Endodermal cell (in vitro differentiated cells): ENCODE measurements at regions not wholly inside any gene's neighbourhood (a gene's known extent, or its start where the extent isn't known, plus 50 kb on each side); places are given as distances from the start of the nearest gene placed in this dataset.

Experiments used
- DNase-seq: peaks from one replicate; pipeline ENCODE4 v3.0.0-alpha.2; 2017
- H3K27ac ChIP-seq: 2 replicates; pipeline ENCODE4 v1.5.1; 2013; ENCODE audit warnings: mild to moderate bottlenecking, low read depth, low read length, moderate library complexity
- H3K27me3 ChIP-seq: 2 replicates; pipeline ENCODE4 v1.6.1; 2013; ENCODE audit warnings: mild to moderate bottlenecking, low read length, moderate library complexity; ENCODE audit not compliant: insufficient read depth, control insufficient read depth, poor library complexity, severe bottlenecking
- H3K36me3 ChIP-seq: 2 replicates; pipeline ENCODE4 v1.7.0; 2013; ENCODE audit warnings: mild to moderate bottlenecking, low read length, moderate library complexity; ENCODE audit not compliant: control insufficient read depth, insufficient read depth
- H3K4me1 ChIP-seq: one replicate; pipeline ENCODE4 v1.7.0; 2013; ENCODE audit warnings: low read length; ENCODE audit not compliant: control insufficient read depth, insufficient read depth
- H3K4me3 ChIP-seq: 2 replicates; pipeline ENCODE4 v1.5.1; 2013; ENCODE audit warnings: mild to moderate bottlenecking, low read length, moderate library complexity
- H3K9ac ChIP-seq: 2 replicates; pipeline ENCODE4 v1.6.1; 2013; ENCODE audit warnings: mild to moderate bottlenecking, low read length, moderate library complexity; ENCODE audit not compliant: poor library complexity, severe bottlenecking; ENCODE audit errors: extremely low read depth
- H3K9me3 ChIP-seq: 2 replicates; pipeline ENCODE4 v1.6.1; 2013; ENCODE audit warnings: mild to moderate bottlenecking, low read length, moderate library complexity; ENCODE audit not compliant: control insufficient read depth
- H3K27ac Mint-ChIP-seq: 2 replicates; pipeline ENCODE4 v1.8.0; 2020; ENCODE audit warnings: mixed read lengths
- H3K27me3 Mint-ChIP-seq: 2 replicates; pipeline ENCODE4 v1.8.0; 2021; ENCODE audit warnings: mild to moderate bottlenecking, mixed read lengths; ENCODE audit not compliant: insufficient read depth
- H3K36me3 Mint-ChIP-seq: 2 replicates; pipeline ENCODE4 v1.8.0; 2020; ENCODE audit warnings: low read depth, mixed read lengths
- H3K4me1 Mint-ChIP-seq: 2 replicates; pipeline ENCODE4 v1.8.0; 2020; ENCODE audit warnings: mixed read lengths
- H3K4me3 Mint-ChIP-seq: 2 replicates; pipeline ENCODE4 v1.8.0; 2020; ENCODE audit warnings: mild to moderate bottlenecking, moderate library complexity, mixed read lengths
- H3K9me3 Mint-ChIP-seq: 2 replicates; pipeline ENCODE4 v1.8.0; 2020; ENCODE audit warnings: mild to moderate bottlenecking, mixed read lengths
- WGBS, 2 experiments: methylation state at CpG; one replicate each; pipeline versions ENCODE4 v1.1.5 to v1.1.7; 2013; ENCODE audit warnings: missing lambda C conversion rate in 2 of 2, mixed read lengths in 1 of 2; ENCODE audit not compliant: insufficient coverage in 1 of 2, insufficient read length in 1 of 2; 5-methylcytosine and 5-hydroxymethylcytosine counted together
- TF ChIP-seq, protein P1 (sequence below): fragments of 200-600 bp; sonication (generic); conservative IDR thresholded peaks from 2 replicates; pipeline ENCODE4 v1.5.0; 2021; ENCODE audit warnings: antibody characterized with exemption, mild to moderate bottlenecking

- peaks cover 37% of the 10 kb centered on the region for H3K4me1 Mint-ChIP-seq
- no peaks in the 10 kb centered on the region for H3K9me3 ChIP-seq
- 82 to 84% methylated on average over 6 to 8 of the region's 8 CpGs for WGBS, 2 experiments
- no peaks in the 10 kb centered on the region for H3K36me3 Mint-ChIP-seq
- peaks cover 18% of the 10 kb centered on the region for H3K4me1 ChIP-seq
- no peaks in the 10 kb centered on the region for H3K36me3 ChIP-seq
- H3K9me3 Mint-ChIP-seq: no peaks in the 10 kb centered on the region
- no peaks in the 10 kb centered on the region for H3K27me3 ChIP-seq
- no peaks in the 10 kb centered on the region for H3K27me3 Mint-ChIP-seq
- no peak overlapping the region for H3K4me3 ChIP-seq
- TF ChIP-seq, protein P1, sequence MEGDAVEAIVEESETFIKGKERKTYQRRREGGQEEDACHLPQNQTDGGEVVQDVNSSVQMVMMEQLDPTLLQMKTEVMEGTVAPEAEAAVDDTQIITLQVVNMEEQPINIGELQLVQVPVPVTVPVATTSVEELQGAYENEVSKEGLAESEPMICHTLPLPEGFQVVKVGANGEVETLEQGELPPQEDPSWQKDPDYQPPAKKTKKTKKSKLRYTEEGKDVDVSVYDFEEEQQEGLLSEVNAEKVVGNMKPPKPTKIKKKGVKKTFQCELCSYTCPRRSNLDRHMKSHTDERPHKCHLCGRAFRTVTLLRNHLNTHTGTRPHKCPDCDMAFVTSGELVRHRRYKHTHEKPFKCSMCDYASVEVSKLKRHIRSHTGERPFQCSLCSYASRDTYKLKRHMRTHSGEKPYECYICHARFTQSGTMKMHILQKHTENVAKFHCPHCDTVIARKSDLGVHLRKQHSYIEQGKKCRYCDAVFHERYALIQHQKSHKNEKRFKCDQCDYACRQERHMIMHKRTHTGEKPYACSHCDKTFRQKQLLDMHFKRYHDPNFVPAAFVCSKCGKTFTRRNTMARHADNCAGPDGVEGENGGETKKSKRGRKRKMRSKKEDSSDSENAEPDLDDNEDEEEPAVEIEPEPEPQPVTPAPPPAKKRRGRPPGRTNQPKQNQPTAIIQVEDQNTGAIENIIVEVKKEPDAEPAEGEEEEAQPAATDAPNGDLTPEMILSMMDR: no peak
- DNase-seq: no peak
- no peak overlapping the region for H3K27ac Mint-ChIP-seq
- H3K27ac ChIP-seq: no peak overlapping the region
- H3K9ac ChIP-seq: no peak overlapping the region
- H3K4me3 Mint-ChIP-seq: no peak overlapping the region
Observed at GRCh38 chr2:45259547-45260160, 250.4 kb upstream of the SIX2 start.

- Mint-ChIP-seq H3K9me3 (no peaks in the 10 kb centered on the region), H3K4me3 (no peak overlapping the region), H3K27me3 (no peaks in the 10 kb centered on the region), H3K4me1 (peaks cover 37% of the 10 kb centered on the region), H3K36me3 (no peaks in the 10 kb centered on the region), H3K27ac (no peak overlapping the region)
- WGBS, 2 experiments: 36 to 56% methylated on average over 7 to 8 of the region's 8 CpGs
- Histone ChIP-seq H3K27me3 (no peaks in the 10 kb centered on the region), H3K36me3 (no peaks in the 10 kb centered on the region), H3K4me3 (no peak overlapping the region), H3K9ac (no peak overlapping the region), H3K27ac (no peak overlapping the region), H3K9me3 (no peaks in the 10 kb centered on the region), H3K4me1 (peaks cover 18% of the 10 kb centered on the region)
- TF ChIP-seq, protein P1: no peak
- no peak for DNase-seq
Observed at GRCh38 chr2:45259138-45259537, 249.9 kb upstream of the SIX2 start.

- Mint-ChIP-seq H3K4me3 (no peak overlapping the region), H3K27me3 (no peaks in the 10 kb centered on the region), H3K27ac (no peak overlapping the region), H3K9me3 (no peaks in the 10 kb centered on the region), H3K36me3 (no peaks in the 10 kb centered on the region), H3K4me1 (peaks cover 35% of the 10 kb centered on the region)
- Histone ChIP-seq H3K4me1 (peaks cover 18% of the 10 kb centered on the region), H3K36me3 (no peaks in the 10 kb centered on the region), H3K27ac (no peak overlapping the region), H3K9me3 (no peaks in the 10 kb centered on the region), H3K27me3 (no peaks in the 10 kb centered on the region), H3K9ac (no peak overlapping the region), H3K4me3 (no peak overlapping the region)
- TF ChIP-seq, protein P1: no peak
- DNase-seq: no peak
- WGBS, 2 experiments: 80 to 83% methylated on average over 1 to 7 of the region's 7 CpGs
Observed at GRCh38 chr2:45258311-45258710, 249.1 kb upstream of the SIX2 start.
